ENCODE measurements at regions not wholly inside any gene's neighbourhood (a gene's known extent, or its start where the extent isn't known, plus 50 kb on each side); places are given as distances from the start of the nearest gene placed in this dataset.
"Not testable (repeated sequence)": the region's sequence is repeated elsewhere in the genome, so short reads cannot be mapped to it uniquely, and the experiment has no call there.

DNA sequence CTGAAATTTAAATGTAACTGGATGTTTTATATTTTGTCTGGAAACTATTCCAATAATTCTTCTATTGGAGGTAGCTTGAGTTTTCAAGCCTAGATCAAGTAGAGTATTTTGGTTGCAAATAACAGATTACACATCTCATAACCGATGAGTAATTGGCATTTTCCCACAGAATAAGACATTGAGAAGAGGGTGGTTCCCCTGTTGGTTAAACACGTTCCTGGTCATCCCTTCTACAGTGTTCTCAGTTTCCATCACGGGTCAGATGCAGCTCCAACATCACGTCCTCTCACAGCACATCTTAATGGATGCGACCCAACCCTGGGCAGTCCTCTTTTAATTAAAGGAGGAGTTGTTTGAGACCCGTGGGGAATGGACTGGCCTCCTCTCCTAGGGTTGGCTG is 149.0 kb upstream of the ZNF516 start:
- no peak for DNase-seq

DNA sequence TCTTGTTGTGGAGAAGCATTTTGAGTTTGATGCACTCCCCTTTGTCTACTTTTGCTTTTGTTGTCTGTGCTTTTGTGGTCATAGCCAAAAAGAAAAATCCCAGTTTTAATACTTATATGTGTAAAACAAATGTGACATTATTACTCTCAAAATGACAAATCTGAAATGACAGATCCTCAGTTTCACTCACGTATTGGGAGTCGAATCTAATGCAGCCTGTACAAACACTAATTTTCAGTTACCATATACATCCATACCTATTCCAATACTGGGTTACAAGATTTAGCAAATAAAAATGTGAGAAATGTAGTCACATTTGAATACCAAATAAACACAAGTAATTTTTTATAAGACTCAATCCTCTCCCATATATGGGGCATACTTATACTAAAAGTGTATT is 148.2 kb upstream of the ZNF516 start:
- no peak for DNase-seq

DNA sequence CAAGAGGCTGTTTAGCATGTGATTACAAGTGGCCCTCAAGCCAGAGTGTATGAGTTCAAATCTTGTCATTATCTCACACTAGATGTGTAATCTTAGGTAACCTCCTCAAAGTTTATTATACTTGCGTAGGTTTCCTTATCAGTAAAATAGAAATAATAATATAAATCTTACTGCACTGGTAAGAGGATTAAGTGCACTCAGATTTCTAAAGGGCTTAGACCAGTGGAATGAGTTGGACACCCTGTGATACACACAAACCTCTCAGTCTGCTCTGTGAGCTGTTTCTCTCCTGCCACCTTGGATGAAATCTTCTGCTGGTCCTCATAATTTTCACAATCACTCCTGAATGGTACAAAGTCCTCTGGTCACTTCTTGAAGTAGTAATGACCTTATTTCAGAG is 145.4 kb upstream of the ZNF516 start:
- DNase-seq = no peak

DNA sequence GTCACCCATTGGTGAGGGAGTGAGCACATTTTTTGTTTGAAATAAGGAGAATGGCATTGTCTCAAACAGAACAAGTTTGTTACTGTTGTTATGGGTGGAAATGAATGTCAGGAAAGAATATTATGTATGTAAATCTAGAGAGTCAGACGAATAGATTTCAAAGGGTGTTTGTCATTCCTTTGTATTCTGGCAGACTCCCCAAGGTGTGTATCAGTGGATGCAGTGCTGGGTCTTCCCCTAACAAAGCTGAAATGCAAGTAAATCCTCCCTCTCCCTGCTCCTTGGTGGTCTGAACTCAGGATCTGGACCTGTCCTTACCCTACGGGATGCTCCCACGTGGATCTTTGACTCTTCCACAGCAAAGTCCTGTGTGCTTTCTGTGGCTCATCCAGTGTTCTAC is 139.5 kb upstream of the ZNF516 start:
- no peak for DNase-seq

DNA sequence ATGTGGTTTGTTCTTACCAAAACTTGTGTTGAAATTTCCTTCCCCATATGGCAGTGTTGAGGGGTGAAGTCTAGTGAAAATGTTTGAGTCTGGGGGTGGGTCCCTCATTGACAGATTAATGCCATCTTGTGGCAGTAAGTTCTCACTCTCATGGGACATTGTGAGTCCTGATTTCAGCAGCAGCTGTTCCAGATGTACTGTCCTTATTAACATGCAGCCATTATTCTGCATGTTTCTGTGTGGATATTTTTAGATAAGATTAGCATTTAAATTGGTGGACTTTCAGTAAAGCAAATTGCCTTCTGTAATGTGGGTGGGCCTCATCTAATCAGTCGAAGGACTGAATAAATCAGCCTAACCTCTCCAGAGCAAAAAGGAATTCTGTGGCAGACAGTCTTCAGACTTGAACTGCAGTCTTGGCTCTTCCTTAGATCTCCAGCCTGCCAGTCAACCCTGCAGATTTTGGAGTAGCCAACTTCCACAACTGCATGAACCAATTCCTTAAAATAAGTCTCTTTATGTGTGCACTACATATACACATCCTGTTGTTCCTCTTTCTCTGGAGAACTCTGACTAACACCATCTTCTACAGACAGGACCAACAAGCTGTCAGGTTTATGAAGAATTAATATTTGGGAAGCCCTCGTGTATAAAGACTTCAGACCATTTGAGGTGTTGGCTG is 138.7 kb upstream of the ZNF516 start:
- no peak for DNase-seq

DNA sequence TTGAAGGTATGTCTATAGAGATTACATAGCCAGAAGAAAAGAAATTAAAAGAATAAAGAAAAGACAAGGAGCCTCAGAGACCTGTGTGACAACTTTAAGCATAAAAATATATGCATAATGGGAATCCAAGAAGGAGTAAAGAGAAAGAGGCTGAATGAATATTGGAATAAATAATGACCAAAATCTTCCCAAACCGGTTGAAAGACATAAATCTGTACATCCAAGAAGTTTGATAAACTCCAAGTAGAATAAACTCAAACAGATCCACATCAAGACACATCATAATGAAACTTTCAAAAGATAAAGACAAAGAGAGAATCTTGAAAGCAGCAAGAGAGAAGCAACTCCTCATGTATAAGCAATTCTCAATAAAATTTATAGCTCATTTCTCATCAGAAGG is 132.4 kb upstream of the ZNF516 start:
- DNase-seq = no peak

DNA sequence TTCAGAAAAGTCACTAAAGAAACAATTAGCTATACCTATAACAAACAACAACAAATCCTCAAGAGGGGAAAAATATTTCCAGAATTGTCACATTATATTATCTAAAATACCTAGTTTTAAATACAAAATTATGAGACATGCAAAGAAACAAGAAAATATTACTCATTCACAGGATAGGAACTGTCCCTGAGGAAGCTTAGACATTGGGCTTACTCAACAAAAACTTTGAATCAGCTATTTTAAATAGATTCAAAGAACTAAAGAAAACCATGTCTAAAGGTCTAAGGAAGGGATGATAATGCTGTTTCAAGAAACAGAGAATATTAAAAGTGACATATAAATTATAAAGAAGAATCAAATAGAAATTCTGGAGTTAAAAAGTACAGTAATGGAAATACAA is 131.9 kb upstream of the ZNF516 start:
- DNase-seq = no peak

DNA sequence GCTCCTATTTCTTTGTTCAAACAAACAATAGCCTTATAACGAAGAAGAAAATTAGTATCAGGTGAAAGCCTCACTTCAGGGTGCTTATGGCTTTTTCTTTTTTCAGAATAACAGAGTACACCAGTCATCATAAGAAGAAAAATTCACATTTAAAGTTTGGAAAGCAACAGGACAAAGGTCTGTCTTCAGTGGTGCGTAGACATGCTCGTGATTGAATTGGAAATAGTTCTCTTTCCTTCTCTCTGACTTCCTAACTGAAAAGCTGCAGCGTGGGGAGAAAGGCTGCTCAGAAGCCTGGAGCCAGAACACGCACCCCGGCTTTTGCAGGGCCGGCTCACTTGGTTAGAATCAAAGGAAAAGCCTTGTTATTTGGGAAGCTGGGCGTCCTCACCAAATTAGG is 127.6 kb upstream of the ZNF516 start:
- no peak for DNase-seq

DNA sequence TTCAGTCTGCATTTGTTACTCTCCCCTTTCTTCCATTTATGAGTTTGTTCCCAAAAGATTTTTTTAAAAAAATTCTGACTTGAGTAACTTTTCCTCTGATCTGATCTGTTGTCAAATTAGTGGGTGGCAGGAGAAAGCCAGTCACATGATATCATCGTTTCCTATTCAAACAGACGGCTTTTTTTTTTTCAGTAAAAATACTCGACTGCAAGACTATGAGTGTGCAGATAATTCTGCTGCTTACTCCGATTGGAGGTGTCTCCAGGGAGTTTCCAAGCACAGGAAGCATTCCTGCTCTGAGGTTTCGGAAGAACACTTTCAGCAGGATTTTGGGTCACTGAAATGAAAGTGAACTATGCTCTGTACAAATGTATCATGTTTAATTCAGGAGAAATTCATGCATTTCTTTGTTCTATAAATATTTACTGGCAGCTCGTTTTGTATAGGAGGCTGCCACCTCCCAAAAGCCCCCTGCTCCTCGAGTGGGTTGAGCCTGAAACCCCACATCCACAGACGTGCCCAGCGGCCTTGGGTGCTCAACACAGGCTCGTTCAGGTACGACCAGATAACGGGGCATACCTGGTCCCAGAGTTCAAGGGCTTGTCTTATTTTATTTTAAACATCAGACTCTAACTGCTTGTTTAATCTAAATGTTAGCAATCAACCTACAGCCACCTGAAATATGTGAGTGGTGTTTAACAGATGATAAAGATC is 126.9 kb upstream of the ZNF516 start:
- no peak for DNase-seq

DNA sequence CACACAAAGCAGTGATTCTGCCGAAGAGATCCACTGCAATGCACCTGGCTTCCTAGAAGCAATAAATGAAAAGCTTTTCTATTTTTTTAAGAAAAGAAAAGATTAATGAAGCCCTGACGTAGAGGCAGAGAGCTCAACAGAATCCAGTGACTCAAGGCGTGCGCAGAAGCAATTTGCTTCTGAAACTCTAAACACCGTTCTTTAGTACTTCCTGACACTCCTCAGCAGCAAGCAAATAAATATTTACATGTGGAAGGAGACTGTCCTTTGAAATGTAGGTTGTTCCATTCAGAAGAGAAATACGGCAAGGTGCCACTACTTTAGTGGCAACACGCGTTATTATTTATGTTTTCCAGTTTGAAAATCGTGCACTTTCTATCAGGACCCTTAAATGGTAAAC is 126.2 kb upstream of the ZNF516 start:
- no peak for DNase-seq

DNA sequence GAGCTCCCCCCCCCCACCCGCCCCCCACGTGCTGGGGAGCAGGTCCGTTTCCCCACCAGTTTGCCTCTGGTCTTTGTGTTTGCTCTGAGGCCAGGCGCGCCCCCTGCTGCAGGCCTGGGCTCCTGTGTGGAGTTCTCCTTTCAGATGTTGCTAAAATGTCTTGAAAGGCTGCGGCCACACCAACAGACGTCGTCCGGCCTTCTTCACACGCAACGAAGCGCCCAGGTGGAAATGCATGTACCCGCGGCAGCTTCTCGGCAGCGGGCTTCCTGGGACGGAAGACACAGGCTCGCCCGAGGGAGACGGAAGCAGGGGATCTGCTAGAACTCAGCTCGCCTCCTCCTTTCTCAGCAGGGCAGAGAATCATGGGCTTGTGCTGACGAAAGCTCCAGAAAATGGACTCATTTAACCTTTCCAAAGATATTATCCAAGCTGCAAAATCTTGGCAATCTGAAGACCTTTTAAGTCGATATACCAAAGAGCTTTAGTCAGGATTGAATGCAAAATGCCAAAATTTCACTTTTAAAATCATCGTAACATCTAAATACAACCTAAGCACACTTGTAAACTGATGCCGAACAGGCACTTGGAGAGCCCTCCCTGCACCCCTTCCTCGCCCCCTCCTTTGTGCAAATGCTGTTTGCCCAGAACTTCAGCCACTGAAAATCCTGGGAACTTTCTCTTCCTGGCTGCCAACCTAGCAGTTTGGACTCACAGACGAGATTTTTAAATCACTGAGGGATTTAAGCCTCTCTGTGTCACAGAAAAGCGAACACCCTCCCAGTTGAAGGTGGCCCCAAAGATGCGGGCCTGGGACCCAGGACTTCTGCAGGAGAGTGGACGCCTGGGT is 125.5 kb upstream of the ZNF516 start:
- DNase-seq = peak; percentile 80

DNA sequence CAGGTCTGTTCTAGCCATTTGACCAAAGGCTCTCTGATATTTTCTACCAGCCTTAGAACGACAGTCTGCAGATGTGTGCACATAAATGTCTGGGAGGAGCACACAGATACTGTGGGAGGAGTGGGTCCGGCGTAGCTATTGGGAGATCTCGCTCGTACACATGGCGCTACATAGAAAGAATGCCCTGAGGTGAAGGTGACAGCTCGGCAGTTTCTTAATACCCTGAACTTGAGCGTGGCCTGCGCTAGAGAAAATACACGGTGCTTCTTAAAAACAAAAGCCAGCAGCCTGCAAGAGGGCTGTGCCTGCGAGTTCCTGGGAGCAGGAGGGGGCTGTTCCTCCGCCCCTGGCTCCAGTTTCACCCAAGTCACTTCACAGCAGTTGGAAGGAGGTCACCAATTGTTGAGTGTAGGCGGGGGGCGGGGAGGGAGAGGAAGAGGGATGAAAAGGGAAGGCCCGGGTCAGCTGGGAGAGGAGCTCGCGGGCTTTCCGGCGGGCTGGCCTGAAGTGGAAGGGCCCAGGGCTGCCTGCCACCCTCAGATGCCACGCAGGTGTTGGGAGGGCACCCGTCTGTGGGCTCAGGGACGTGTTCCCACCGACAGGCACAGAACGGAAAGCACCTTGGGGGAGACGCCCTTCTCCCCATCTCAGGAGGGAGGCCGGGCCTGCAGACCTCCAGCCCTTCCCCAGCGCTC is 124.7 kb upstream of the ZNF516 start:
- peak; percentile 86 for DNase-seq

DNA sequence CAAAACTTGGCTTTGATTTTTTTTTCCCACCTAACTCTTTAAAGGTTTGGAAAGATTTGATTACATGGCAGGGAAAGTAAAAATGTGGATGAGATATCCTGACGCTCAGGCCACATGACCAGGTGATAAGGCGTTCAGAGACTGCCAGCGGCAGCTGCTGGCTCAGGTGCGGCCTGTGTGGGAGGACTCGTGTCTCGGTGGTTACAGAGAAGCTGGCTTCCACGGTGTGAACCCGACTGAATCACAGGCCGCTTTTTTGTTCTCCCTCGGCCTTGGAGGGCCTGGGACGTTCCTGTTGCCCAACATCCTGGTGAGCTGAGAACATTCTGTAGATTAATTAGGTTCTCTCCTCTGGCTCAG is 124.2 kb upstream of the ZNF516 start:
- no peak for DNase-seq

DNA sequence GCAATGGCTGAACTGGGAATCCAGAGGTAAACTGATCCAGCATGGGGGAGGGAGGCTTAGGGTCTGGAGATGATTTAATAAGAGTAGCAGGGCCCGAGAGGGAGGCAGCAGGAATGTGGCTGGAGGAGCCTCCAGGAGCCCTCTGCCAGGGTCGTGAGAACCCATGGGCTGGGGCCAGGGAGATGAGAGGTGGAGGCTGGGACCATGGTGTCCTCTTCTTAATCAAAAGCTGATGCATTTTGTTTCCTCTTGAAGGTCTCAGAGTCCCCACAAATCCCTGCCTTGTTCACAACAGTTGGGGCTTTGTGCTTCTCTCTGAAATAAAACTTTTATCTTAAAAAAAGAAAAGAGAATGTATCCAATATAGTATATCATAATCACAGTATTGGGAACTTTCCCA is 123.7 kb upstream of the ZNF516 start:
- no peak for DNase-seq

DNA sequence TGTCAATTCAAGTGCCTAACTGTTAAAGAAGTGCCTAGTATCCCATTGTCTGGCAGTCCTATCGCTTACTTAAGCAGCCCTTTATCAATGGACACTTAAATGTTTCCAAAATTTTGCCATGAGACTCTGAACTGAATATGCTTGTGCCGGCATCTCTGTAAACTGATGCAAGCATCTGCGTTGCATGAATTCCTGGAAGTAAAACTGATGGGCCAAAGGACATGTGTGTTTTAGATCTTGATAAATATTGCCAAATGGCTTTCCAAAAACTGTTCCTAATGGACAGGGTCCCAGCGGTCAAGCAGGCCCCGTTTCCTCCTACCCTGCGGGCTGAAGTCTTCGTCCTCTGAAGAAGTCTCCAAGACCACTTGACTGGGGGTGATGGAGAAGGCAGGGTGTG is 121.3 kb upstream of the ZNF516 start:
- DNase-seq = no peak

DNA sequence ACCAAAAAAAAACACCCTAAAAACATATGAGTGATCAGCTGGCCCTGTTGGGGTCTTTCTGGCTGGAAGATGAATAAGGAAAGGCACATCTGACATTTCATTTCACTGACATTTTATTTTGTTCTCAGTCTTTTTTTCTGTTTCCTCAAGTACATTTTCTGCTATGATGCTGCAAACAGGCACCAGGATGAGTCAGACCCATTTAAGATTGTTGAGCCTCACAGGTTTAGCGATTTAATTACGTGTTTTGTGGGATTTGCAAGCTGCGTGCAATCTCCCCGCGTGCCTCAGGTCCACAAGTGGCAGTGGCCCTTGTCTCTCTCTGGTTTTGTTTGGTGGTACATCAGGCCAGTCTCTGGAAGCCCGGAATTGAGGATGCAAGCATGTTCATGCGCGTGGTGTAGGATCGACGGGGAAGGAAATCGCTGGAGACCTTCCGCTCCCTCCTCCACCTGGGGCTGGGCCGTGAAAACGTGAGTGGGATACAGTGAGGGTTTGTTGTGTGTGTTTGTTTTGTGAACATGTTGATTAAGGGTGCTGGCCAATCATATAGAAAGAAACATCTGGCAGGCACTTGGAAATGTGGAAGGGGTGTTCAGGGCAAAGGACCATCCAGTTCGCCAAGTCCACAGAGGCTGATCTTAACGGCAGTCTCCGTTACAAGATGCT is 120.2 kb upstream of the ZNF516 start:
- no peak for DNase-seq

DNA sequence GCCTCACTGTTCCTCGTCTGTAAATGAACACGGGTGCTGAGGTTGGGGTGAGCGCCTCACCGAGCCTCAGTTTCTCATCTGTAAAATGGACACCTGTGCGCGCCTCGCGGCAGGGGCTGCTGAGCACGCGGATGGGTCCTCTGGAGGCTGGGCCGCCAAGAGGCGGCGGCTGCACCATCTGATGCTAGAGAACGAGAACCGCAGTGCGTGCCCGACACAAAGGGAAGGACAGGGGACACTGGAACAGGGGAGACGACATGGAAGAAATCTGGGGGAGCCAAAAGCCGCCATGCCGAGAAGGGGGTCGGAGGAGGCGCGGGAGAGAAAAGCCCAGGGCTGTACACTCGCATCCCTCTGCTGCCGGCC is 118.7 kb upstream of the ZNF516 start:
- no peak for DNase-seq

DNA sequence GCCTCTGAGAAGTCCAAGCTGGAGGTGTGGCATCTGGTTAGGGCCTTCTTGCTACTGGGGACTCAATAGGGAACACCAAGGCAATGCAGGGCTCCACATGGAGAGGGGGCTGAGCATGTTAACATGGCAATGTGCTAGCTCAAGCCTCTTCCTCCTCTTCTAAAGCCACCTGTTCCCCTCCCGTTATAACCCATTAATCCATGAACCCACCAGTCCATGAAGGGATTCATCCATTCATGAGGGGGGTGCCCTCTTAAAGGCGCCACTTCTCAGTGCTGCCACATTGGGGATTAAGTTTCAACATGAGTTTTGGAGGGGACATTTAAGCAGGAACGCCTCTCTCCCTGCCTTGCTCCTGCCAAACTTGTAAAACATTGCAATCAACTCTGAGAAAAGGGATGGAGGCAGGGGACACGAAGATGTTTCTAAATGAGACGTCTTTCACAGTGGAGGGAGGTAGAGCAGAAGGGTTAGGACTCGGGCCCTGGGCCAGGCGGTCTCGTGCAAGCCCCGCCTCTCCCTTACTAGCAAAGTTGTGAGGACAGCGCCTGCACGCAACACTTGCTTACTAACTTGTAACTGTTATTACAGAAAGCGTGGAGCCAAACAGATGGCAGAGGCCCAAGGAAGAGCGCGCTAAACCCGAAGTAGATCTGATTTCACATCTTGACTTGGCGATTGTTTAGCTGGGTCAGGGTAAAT is 118.2 kb upstream of the ZNF516 start:
- DNase-seq = no peak

DNA sequence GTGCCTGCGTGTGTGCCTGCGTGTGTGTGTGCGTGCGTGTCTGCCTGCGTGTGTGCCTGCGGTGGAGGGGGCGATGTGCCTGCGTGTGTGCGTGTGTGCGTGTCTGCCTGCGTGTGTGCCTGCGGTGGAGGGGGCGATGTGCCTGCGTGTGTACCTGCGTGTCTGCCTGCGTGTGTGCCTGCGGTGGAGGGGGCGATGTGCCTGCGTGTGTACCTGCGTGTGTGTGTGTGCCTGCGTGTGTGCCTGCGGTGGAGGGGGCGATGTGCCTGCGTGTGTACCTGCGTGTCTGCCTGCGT is 116.7 kb upstream of the ZNF516 start:
- DNase-seq = not testable (repeated sequence)

DNA sequence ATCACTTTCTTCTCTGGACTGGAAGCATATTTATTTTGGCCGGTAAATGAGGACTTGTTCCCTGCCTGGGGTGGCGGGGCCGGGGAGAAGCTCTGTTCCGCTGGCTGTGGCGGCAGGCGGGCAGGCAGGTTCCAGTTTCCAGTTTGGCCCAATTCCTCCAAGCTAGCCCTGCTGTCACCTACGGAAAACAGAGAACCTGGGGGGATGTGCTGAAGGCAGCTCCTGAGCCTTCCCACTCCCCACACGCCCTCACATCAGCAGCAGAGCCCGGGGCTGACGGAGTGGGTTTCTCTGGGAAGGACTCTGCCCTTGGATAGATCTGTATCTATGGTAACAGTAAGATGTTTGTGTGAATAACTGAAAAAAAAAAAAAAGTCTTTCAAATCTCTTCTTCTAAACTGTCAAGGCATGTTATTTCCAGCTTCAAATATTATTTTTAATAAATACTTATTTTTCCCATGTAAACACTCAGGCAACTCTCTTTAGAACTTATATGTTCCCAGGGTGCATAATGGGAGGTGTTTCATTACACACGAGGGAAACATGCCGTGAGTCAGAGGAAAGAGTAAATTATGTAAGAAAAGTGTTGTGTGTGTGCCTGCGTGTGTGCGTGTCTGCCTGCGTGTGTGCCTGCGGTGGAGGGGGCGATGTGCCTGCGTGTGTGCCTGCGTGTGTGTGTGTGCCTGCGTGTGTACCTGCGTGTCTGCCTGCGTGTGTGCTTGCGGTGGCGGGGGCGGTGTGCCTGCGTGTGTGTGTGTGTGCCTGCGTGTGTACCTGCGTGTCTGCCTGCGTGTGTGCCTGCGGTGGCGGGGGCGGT is 116.1 kb upstream of the ZNF516 start:
- DNase-seq = peak; percentile 69

DNA sequence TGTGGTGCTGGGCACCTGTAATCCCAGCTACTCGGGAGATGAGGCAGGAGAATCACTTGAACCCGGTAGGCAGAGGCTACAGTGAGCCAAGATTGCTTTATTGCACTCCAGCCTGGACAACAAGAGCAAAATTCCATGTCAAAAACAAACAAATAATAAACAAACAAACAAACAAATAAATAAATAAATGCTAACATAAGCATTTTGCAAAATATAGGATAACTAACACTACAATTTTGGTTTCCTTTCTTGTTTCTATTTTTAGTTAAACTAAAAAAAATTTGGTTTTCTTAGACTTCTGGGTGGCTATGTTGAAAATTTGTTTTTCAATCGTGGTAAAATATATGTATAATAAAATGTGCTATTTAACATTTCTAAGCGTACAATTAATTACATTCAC is 115.0 kb upstream of the ZNF516 start:
- no peak for DNase-seq
